Caco-2 (cell line): ENCODE measurements at regions not wholly inside any gene's neighbourhood (a gene's known extent, or its start where the extent isn't known, plus 50 kb on each side); places are given as distances from the start of the nearest gene placed in this dataset.

Experiments used
- BruUV-seq: library from RNA; stranded (reverse); fragments of 400-500 nt; replicated peaks from 2 replicates; lab custom pipeline; 2021; lab: Mats Ljungman, UMichigan
- CTCF ChIA-PET: fragments of 300-600 bp; sonication (Branson Sonifier 250); formaldehyde crosslinking; loops from one replicate; lab custom pipeline; 2022; ENCODE audit warnings: antibody characterized with exemption; lab: Charles Lee
- POLR2A ChIA-PET: fragments of 300-600 bp; sonication (Branson Sonifier 250); formaldehyde crosslinking; loops from one replicate; lab custom pipeline; 2022; ENCODE audit warnings: antibody characterized with exemption; lab: Charles Lee
- DNase-seq, 2 experiments: peaks; one replicate each; pipeline versions ENCODE4 v3.0.0 to v3.0.0-alpha.2; 2020 to 2022
- H3K27me3 ChIP-seq: replicated peaks from 2 replicates; pipeline ENCODE4 v1.6.0; 2011; ENCODE audit warnings: low read length; ENCODE audit not compliant: control insufficient read depth, insufficient read depth
- H3K36me3 ChIP-seq: 2 replicates; pipeline ENCODE4 v1.5.1; 2011; ENCODE audit warnings: low read length; ENCODE audit not compliant: control insufficient read depth, insufficient read depth
- H3K4me1 ChIP-seq: fragments of 250-450 bp; sonication (Bioruptor Pico); 2 replicates; pipeline ENCODE4 v1.5.1; 2020; ENCODE audit warnings: mild to moderate bottlenecking
- H3K4me3 ChIP-seq: 2 replicates; pipeline ENCODE4 v1.5.1; 2011; ENCODE audit warnings: low read depth, mild to moderate bottlenecking, control low read depth, low read length
- H3K9me3 ChIP-seq: fragments of 250-450 bp; sonication (Bioruptor Pico); 2 replicates; pipeline ENCODE4 v1.5.1; 2020; ENCODE audit warnings: mild to moderate bottlenecking, moderate library complexity
- H3K27ac Mint-ChIP-seq: one replicate; pipeline ENCODE4 v1.8.0; 2022; ENCODE audit warnings: mixed read lengths; ENCODE audit not compliant: unreplicated experiment
- H3K27me3 Mint-ChIP-seq: one replicate; pipeline ENCODE4 v1.8.0; 2022; ENCODE audit warnings: mixed read lengths; ENCODE audit not compliant: insufficient read depth, unreplicated experiment
- H3K36me3 Mint-ChIP-seq: one replicate; pipeline ENCODE4 v1.8.0; 2022; ENCODE audit warnings: mild to moderate bottlenecking, mixed read lengths; ENCODE audit not compliant: insufficient read depth, unreplicated experiment
- H3K4me1 Mint-ChIP-seq: one replicate; pipeline ENCODE4 v1.8.0; 2022; ENCODE audit warnings: low read depth, mixed read lengths; ENCODE audit not compliant: unreplicated experiment
- H3K4me3 Mint-ChIP-seq: one replicate; pipeline ENCODE4 v1.8.0; 2022; ENCODE audit warnings: mild to moderate bottlenecking, moderate library complexity, mixed read lengths; ENCODE audit not compliant: unreplicated experiment
- H3K9me3 Mint-ChIP-seq: one replicate; pipeline ENCODE4 v1.8.0; 2022; ENCODE audit warnings: mixed read lengths; ENCODE audit not compliant: unreplicated experiment
- CTCF ChIP-seq, 2 experiments: fragments of 200-600 bp in 1 of 2; IDR thresholded peaks; 1 replicate in 1 of 2; 2 replicates in 1 of 2; pipeline versions ENCODE4 v1.5.1 to v1.8.0; 2011 to 2022; ENCODE audit warnings: antibody characterized with exemption in 1 of 2, control low read depth in 1 of 2, inconsistent platforms in 1 of 2, low read depth in 1 of 2, low read length in 1 of 2, mild to moderate bottlenecking in 1 of 2, moderate library complexity in 1 of 2; ENCODE audit not compliant: insufficient read depth in 1 of 2, severe bottlenecking in 1 of 2, unreplicated experiment in 1 of 2
- intact Hi-C: fragments of 100-400 bp; cut with micrococcal nuclease; formaldehyde crosslinking; loops from one replicate; pipeline ENCODE4 v1.10.0; 2022; ENCODE audit not compliant: unreplicated experiment

GRCh38 chr12:107372229-107372658 is 278.9 kb upstream of the CRY1 start:
- ChIA-PET POLR2A (no interaction called here), CTCF (no interaction called here)
- TF ChIP-seq CTCF (IDR thresholded peaks at IDR 0.05; ENCODE audit: insufficient read depth in 1 of 2, low read depth in 1 of 2, low read length in 1 of 2, severe bottlenecking in 1 of 2, unreplicated experiment in 1 of 2), result no peak
- no peaks in the 10 kb centered on the region for H3K9me3 Mint-ChIP-seq
- no peaks in the 10 kb centered on the region for H3K36me3 ChIP-seq
- no peak overlapping the region for H3K4me3 ChIP-seq
- H3K27me3 Mint-ChIP-seq, result peaks cover 8% of the 10 kb centered on the region
- no peaks in the 10 kb centered on the region for H3K36me3 Mint-ChIP-seq
- no peaks in the 10 kb centered on the region for H3K4me1 ChIP-seq
- no TSS peak for BruUV-seq
- no peak overlapping the region for H3K27ac Mint-ChIP-seq
- H3K4me3 Mint-ChIP-seq, result no peak overlapping the region
- no peak for DNase-seq
- no peaks in the 10 kb centered on the region for H3K4me1 Mint-ChIP-seq
- intact Hi-C loops, result no loop called here
- no peaks in the 10 kb centered on the region for H3K9me3 ChIP-seq
- no peaks in the 10 kb centered on the region for H3K27me3 ChIP-seq

GRCh38 chr12:107373238-107373809 is 280.0 kb upstream of the CRY1 start:
- POLR2A ChIA-PET, result no interaction called here

GRCh38 chr12:107374161-107374840 is 281.0 kb upstream of the CRY1 start:
- Histone ChIP-seq H3K4me3 (no peak overlapping the region), H3K9me3 (no peaks in the 10 kb centered on the region), H3K4me1 (no peaks in the 10 kb centered on the region), H3K36me3 (no peaks in the 10 kb centered on the region), H3K27me3 (no peaks in the 10 kb centered on the region)
- CTCF ChIA-PET, result no interaction called here
- BruUV-seq, result no TSS peak
- H3K27ac Mint-ChIP-seq, result no peak overlapping the region
- POLR2A ChIA-PET, result no interaction called here
- no peak overlapping the region for H3K4me3 Mint-ChIP-seq
- TF ChIP-seq CTCF (IDR thresholded peaks at IDR 0.05; ENCODE audit: insufficient read depth in 1 of 2, low read depth in 1 of 2, low read length in 1 of 2, severe bottlenecking in 1 of 2, unreplicated experiment in 1 of 2), result no peak
- peaks cover 6% of the 10 kb centered on the region for H3K27me3 Mint-ChIP-seq
- H3K9me3 Mint-ChIP-seq, result no peaks in the 10 kb centered on the region
- H3K36me3 Mint-ChIP-seq, result no peaks in the 10 kb centered on the region
- no peaks in the 10 kb centered on the region for H3K4me1 Mint-ChIP-seq
- DNase-seq, result no peak
- intact Hi-C loops, result no loop called here

More at GRCh38 chr12:107373238-107373809, 280.0 kb upstream of the CRY1 start:
- H3K4me1 Mint-ChIP-seq, result no peaks in the 10 kb centered on the region
- Histone ChIP-seq H3K9me3 (no peaks in the 10 kb centered on the region), H3K4me1 (no peaks in the 10 kb centered on the region), H3K36me3 (no peaks in the 10 kb centered on the region), H3K4me3 (no peak overlapping the region), H3K27me3 (no peaks in the 10 kb centered on the region)
- BruUV-seq, result no TSS peak
- TF ChIP-seq CTCF (IDR thresholded peaks at IDR 0.05; ENCODE audit: insufficient read depth in 1 of 2, low read depth in 1 of 2, low read length in 1 of 2, severe bottlenecking in 1 of 2, unreplicated experiment in 1 of 2), result no peak
- CTCF ChIA-PET, result no interaction called here
- no peak overlapping the region for H3K4me3 Mint-ChIP-seq
- H3K27me3 Mint-ChIP-seq, result peaks cover 8% of the 10 kb centered on the region
- intact Hi-C loops, result no loop called here
- H3K36me3 Mint-ChIP-seq, result no peaks in the 10 kb centered on the region
- H3K9me3 Mint-ChIP-seq, result no peaks in the 10 kb centered on the region
- DNase-seq, result no peak
- H3K27ac Mint-ChIP-seq, result no peak overlapping the region
